GM18870 (cell line): ENCODE measurements at regions not wholly inside any gene's neighbourhood (a gene's known extent, or its start where the extent isn't known, plus 50 kb on each side); places are given as distances from the start of the nearest gene placed in this dataset.

Experiments used
- ATAC-seq: cut with Tn5 transposase; IDR thresholded peaks from one replicate; pipeline ENCODE4 v1.9.1; 2021; ENCODE audit warnings: moderate library complexity; ENCODE audit not compliant: unreplicated experiment

DNA sequence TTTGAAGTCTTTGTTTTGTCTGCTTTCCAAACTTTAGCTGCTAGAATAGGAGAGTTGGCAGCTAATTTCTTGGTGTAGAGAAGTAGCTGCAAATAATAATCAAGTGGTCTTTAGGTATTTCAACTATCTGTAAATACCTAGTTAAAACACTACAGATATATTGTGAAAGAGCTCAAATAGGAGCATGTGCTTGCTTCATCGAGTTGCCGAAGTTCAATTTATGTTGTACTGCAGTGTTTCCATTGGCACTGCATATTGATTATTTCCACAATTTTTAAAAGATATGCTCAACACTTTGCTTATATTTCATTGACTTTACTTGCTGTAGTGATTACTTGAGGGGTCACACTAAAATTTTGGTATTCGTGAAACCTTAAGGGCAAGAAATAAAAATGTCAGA is 131.6 kb upstream of the BMP4 start:
- ATAC-seq: no peak

DNA sequence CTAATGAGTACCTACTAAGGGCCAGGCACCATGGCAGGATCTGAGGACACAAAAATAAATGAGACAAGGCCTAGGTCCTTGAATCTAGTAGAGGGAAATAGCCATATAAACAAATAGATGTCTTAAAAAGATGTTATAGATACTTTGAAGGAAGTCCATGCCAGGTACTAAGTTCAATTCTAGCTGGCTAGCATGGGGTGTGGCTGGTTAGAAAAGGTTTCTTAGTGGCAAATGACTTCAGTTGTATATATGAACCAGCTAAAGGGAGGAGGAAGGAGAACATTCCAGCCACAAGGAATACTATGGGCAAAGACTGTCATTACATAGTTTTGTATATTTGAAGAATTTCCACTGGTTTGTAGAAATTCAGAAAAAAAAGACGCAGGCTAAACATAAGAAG is 133.6 kb upstream of the BMP4 start:
- no peak for ATAC-seq

GRCh38 chr14:54094765-54095164 is 138.1 kb upstream of the BMP4 start:
- ATAC-seq: no peak

GRCh38 chr14:54098536-54098935 is 141.9 kb upstream of the BMP4 start:
- no peak for ATAC-seq

GRCh38 chr14:54102051-54102456 is 145.4 kb upstream of the BMP4 start:
- no peak for ATAC-seq

DNA sequence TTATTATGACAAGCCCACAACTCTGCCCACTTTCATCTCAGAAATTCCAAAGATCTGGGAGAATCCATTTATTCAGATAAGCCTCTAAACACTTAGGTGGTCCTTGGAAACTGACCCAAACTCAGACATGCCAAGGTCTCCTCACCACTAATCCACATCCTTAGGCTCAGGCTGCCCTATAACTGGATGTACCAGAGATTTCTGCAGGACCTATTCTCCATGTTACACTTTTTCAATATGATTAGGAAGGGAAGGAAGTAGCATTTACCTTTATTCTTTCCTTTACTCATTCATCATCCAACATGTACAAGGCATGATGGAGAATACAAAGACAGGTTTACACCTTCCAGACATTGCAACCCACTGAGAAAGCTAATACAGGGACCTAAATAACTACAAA is 145.9 kb upstream of the BMP4 start:
- ATAC-seq: no peak

- ATAC-seq: no peak
Measured at GRCh38 chr14:54104601-54105145, 148.0 kb upstream of the BMP4 start.

DNA sequence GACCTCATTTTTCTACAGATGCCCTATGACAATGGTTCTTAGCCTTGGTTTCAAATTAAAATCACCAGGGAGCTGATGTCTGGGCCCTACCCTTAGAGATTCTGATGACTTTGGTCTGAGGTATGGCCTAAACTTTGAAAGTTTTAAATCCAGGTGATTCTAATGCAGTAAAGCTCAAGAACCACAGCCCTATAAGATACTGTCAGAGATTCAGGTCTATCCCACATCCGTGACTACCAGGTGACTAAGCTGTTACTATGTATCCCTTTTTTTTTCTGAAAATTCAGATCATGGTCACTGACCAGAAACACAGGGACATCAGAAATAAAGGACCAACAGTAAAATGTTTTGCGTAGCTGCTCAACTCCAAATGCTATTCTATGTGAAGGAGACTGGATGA is 148.8 kb upstream of the BMP4 start:
- ATAC-seq: no peak

DNA sequence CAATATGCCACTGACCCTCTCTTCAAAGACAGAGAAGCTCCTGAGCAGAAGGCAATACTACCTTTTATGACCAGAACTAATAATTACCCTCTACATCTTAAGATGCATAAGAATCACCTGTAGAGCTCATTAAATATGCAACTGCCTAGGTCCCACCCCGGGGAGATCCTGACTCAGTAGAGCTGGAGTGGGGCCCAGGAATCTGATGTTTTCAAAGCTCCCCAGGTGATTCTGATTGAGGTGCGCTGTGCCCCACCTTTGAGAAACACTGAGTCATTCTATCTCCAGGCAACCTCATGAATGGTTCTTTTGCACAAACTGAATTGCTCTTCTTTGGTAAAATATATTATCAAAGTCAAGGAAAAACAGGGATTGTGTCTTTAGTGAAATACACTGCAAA is 149.3 kb upstream of the BMP4 start:
- no peak for ATAC-seq

DNA sequence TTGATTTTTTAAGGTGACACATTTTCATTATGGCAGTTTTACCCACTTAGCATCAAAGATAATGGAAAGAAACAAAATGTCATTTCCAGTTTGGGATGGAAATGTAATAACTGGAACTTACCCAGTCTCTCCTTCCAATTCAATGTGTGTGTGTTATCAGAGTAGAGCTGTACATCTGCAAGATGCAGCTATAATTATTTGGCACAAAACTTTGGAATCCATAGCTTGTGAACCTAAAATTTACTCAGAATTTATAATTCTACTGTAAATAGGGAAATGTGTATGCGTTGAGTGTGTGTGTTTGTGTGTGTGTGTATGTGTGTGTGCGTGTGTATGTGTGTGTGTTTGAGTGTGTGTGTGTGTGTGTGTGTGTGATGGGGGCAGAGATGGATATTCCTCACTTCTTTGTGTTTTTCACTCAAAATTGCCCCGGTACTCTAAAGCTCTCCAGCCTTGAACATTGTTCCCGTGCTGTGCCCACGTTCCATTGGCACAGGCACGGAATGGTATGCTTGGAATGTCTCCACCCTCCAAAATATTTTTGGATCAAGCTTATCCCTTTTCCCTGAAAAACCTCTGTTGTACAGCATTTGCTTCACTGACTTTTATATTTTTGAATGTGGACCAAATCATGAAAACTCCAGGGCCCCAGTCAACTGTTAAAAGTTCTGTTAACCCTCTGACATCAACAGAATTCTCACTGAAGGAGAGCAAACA is 150.2 kb upstream of the BMP4 start:
- ATAC-seq: no peak

- ATAC-seq: no peak
Measured at GRCh38 chr14:54108481-54109471, 152.2 kb upstream of the BMP4 start.

GRCh38 chr14:54109521-54110120 is 153.0 kb upstream of the BMP4 start:
- ATAC-seq: no peak

- ATAC-seq: no peak
Measured at GRCh38 chr14:54114941-54115340, 158.3 kb upstream of the BMP4 start.

GRCh38 chr14:54116198-54116885 is 159.7 kb upstream of the BMP4 start:
- ATAC-seq: no peak

- ATAC-seq: no peak
Measured at GRCh38 chr14:54116972-54117371, 160.3 kb upstream of the BMP4 start.

DNA sequence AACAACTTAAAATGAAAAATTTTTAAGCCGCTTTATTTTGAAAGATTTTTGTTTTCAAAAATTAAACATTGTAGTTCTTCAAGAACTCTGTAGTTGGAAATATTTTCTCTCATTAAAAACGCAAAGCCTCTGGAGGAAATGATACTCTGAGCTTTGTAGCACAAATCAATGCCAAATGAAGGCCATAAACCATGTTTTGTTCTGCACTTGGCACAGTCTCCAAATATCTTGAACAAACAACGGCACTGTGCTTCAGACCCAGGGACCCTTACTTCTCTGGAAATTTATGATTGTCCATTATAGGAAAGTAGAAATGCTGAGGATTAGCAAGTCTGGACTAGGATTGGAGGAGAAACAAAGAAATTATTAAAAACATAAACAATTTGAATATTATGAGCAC is 160.8 kb upstream of the BMP4 start:
- no peak for ATAC-seq

DNA sequence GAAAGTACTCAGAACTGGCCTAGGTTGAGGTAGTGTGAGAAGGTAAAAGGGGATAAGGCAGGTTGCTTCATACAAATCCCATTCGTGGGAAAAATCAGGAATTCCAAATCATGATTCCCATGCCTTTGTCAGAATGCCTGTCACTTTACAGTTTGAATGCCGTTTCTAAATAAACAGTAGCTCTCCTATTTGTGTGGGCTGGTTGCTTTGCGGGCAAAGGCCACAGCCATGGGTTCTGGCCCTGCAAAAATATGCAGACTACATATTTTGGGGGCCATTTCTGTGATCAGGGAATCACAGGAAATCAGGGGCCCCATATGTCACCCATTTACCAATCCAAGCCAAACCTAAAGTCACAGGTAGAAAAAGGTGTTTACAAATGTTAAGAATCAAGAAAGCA is 161.3 kb upstream of the BMP4 start:
- ATAC-seq: no peak

DNA sequence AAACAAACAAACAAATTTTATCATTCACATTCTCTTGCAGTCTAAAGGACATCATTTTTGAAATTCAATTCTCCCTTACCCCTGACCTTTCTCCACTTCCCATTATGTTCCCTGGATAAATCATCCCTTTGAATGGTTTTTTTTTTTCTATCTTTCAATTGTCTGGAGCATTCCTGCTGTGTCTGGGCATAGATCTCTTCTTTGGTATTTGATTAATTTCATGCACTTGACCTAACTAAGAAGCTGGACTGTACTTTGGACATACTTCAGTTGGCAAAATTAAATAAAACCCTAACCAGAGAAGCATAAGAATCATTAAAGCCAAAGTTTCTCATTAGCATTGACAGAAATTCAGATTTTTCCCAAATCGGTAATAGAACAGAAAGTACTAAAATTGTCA is 163.6 kb upstream of the BMP4 start:
- ATAC-seq: no peak

- ATAC-seq: no peak
Measured at GRCh38 chr14:54121466-54122027, 164.9 kb upstream of the BMP4 start.

- no peak for ATAC-seq
Measured at GRCh38 chr14:54123841-54124240, 167.2 kb upstream of the BMP4 start.

DNA sequence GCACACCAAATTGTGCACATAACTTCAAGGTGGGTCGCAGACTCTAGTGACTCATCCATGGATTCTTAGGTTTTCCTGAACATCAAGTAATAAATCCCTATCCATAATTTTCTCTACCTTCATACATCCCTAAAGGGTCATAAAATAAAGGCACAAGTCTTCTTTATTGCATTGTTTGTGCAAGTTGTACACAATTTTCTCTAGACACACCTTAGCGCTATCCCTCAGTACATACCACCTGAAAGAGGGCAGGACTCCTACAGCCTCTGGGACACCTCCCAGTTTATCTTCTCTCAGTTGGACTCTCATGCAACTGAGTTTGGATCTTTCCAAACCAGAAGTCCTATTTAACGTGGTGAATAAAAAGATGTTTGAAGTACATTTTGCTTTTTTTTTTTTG is 168.5 kb upstream of the BMP4 start:
- no peak for ATAC-seq
